GM23338 (cell line): ENCODE measurements at regions not wholly inside any gene's neighbourhood (a gene's known extent, or its start where the extent isn't known, plus 50 kb on each side); places are given as distances from the start of the nearest gene placed in this dataset.

ENCODE experiments used
- ATAC-seq: fragments of 200-7000 bp; cut with Tn5 transposase; 3 replicates; pipeline ENCODE4 v1.9.1; 2020
- DNase-seq: peaks from one replicate; pipeline ENCODE4 v3.0.0-alpha.2; 2015; ENCODE audit warnings: low spot score
- H2AFZ ChIP-seq: fragments of 200-600 bp; sonication (generic); 2 replicates; pipeline ENCODE4 v1.8.0; 2016; ENCODE audit warnings: antibody characterized with exemption, mild to moderate bottlenecking, moderate library complexity
- H3F3A ChIP-seq: fragments of 200-600 bp; sonication (generic); replicated peaks from 2 replicates; pipeline ENCODE4 v1.8.0; 2017; ENCODE audit warnings: antibody characterized with exemption, mixed run types, low read depth
- H3K27ac ChIP-seq: fragments of 200-600 bp; sonication (generic); 2 replicates; pipeline ENCODE4 v1.6.1; 2016; ENCODE audit warnings: low read depth
- H3K27me3 ChIP-seq: fragments of 200-600 bp; sonication (generic); 2 replicates; pipeline ENCODE4 v1.8.0; 2016; ENCODE audit warnings: mild to moderate bottlenecking, mixed run types, moderate library complexity; ENCODE audit not compliant: insufficient read depth
- H3K36me3 ChIP-seq: fragments of 200-600 bp; sonication (generic); 2 replicates; pipeline ENCODE4 v1.8.0; 2016; ENCODE audit warnings: mild to moderate bottlenecking; ENCODE audit not compliant: insufficient read depth
- H3K4me1 ChIP-seq: fragments of 200-600 bp; sonication (generic); 2 replicates; pipeline ENCODE4 v1.8.0; 2016; ENCODE audit warnings: mild to moderate bottlenecking, moderate library complexity; ENCODE audit not compliant: insufficient read depth
- H3K4me2 ChIP-seq: fragments of 200-600 bp; sonication (generic); 2 replicates; pipeline ENCODE4 v1.7.1; 2017; ENCODE audit warnings: mixed run types
- H3K4me3 ChIP-seq: fragments of 200-600 bp; sonication (generic); 2 replicates; pipeline ENCODE4 v1.6.1; 2016; ENCODE audit warnings: mixed run types
- H3K79me2 ChIP-seq: fragments of 200-600 bp; sonication (generic); replicated peaks from 2 replicates; pipeline ENCODE4 v1.8.0; 2017; ENCODE audit warnings: mild to moderate bottlenecking; ENCODE audit not compliant: insufficient read depth
- H3K9me2 ChIP-seq: fragments of 200-600 bp; sonication (generic); 2 replicates; pipeline ENCODE4 v1.8.0; 2017; ENCODE audit not compliant: insufficient read depth
- H4K20me1 ChIP-seq: fragments of 200-600 bp; sonication (generic); replicated peaks from 2 replicates; pipeline ENCODE4 v1.8.0; 2017; ENCODE audit warnings: mild to moderate bottlenecking; ENCODE audit not compliant: insufficient read depth
- H3K27ac Mint-ChIP-seq: 2 replicates; pipeline ENCODE4 v1.8.0; 2020; ENCODE audit warnings: inconsistent platforms, mild to moderate bottlenecking, moderate library complexity, mixed read lengths
- H3K27me3 Mint-ChIP-seq: 3 replicates; pipeline ENCODE4 v1.8.0; 2022; ENCODE audit warnings: low read depth, mild to moderate bottlenecking, moderate library complexity, mixed read lengths, inconsistent platforms; ENCODE audit not compliant: insufficient read depth, poor library complexity
- H3K36me3 Mint-ChIP-seq: 3 replicates; pipeline ENCODE4 v1.8.0; 2021; ENCODE audit warnings: low read depth, mild to moderate bottlenecking, inconsistent platforms, moderate library complexity, mixed read lengths
- H3K4me1 Mint-ChIP-seq: 3 replicates; pipeline ENCODE4 v1.8.0; 2020; ENCODE audit warnings: mild to moderate bottlenecking, inconsistent platforms, mixed read lengths
- H3K4me3 Mint-ChIP-seq: 3 replicates; pipeline ENCODE4 v1.8.0; 2021; ENCODE audit warnings: moderate library complexity, mild to moderate bottlenecking, inconsistent platforms, mixed read lengths
- H3K9me3 Mint-ChIP-seq: 3 replicates; pipeline ENCODE4 v1.8.0; 2020; ENCODE audit warnings: moderate library complexity, mild to moderate bottlenecking, inconsistent platforms, mixed read lengths
- CREB1 ChIP-seq: fragments of 250-450 bp; sonication (Bioruptor Pico); IDR thresholded peaks from 2 replicates; pipeline ENCODE4 v1.5.0; 2020; ENCODE audit warnings: low read depth, mild to moderate bottlenecking, moderate library complexity
- CTCF ChIP-seq, 2 experiments: fragments of 200-600 bp in 1 of 2; sonication (generic) in 1 of 2; conservative IDR thresholded peaks; 2 replicates each; pipeline versions ENCODE4 v1.5.1 to v1.6.1; 2016 to 2017; ENCODE audit warnings: antibody characterized with exemption in 2 of 2, low read depth in 2 of 2, mild to moderate bottlenecking in 2 of 2, moderate library complexity in 1 of 2
- JUNB ChIP-seq: IDR thresholded peaks from one replicate; pipeline ENCODE4 v1.6.1; 2016; ENCODE audit warnings: antibody characterized with exemption; ENCODE audit not compliant: unreplicated experiment
- STAT1 ChIP-seq: IDR thresholded peaks from one replicate; pipeline ENCODE4 v1.6.1; 2016; ENCODE audit warnings: antibody characterized with exemption; ENCODE audit not compliant: unreplicated experiment
- ZNF114 ChIP-seq: fragments of 250-450 bp; sonication (Bioruptor Pico); IDR thresholded peaks from 2 replicates; pipeline ENCODE4 v1.5.0; 2020; ENCODE audit warnings: mild to moderate bottlenecking, moderate library complexity
- ZNF331 ChIP-seq: fragments of 250-450 bp; sonication (Bioruptor Pico); IDR thresholded peaks from 2 replicates; pipeline ENCODE4 v1.5.0; 2020; ENCODE audit warnings: low read depth, mild to moderate bottlenecking, moderate library complexity
- ZNF462 ChIP-seq: fragments of 250-450 bp; sonication (Bioruptor Pico); IDR thresholded peaks from 2 replicates; pipeline ENCODE4 v1.5.0; 2020; ENCODE audit warnings: mild to moderate bottlenecking, moderate library complexity

- no peak for TF ChIP-seq ZNF462 (CRISPR knock-in tag)
- TF ChIP-seq STAT1 = no peak
Measured at GRCh38 chr12:68445824-68446223, 113.7 kb upstream of the MDM1 start (continued).

- H3F3A ChIP-seq = no peaks in the 10 kb centered on the region
- peak overlapping the region; percentile 49; the same call in 1 of the 2 replicates for H3K27ac Mint-ChIP-seq
Measured at GRCh38 chr12:68446384-68446783, 114.2 kb upstream of the MDM1 start.

More at GRCh38 chr12:68446384-68446783, 114.2 kb upstream of the MDM1 start:
- no peak for TF ChIP-seq CREB1 (CRISPR knock-in tag)
- TF ChIP-seq CTCF (conservative IDR thresholded peaks at IDR 0.05; ENCODE audit: low read depth in 2 of 2) = no peak
- TF ChIP-seq JUNB = no peak
- no peak for TF ChIP-seq ZNF331 (CRISPR knock-in tag)
- TF ChIP-seq ZNF114 (CRISPR knock-in tag) = no peak
- Histone ChIP-seq H2AFZ (no peak overlapping the region; the same call in 1 of the 2 replicates), H3K27me3 (no peaks in the 10 kb centered on the region), H3K36me3 (peaks cover 4% of the 10 kb centered on the region), H3K4me2 (peak overlapping the region; percentile 62), H3K27ac (peak overlapping the region; percentile 48), H3K4me3 (peak overlapping the region; percentile 28; the same call in 1 of the 2 replicates), H3K79me2 (no peaks in the 10 kb centered on the region), H3K9me2 (no peaks in the 10 kb centered on the region), H3K4me1 (peaks cover 33% of the 10 kb centered on the region), H4K20me1 (no peaks in the 10 kb centered on the region)
- Mint-ChIP-seq H3K27me3 (peaks cover 2% of the 10 kb centered on the region), H3K36me3 (peaks cover 29% of the 10 kb centered on the region), H3K4me3 (no peak overlapping the region), H3K4me1 (peaks cover 40% of the 10 kb centered on the region), H3K9me3 (peaks cover 30% of the 10 kb centered on the region)
- DNase-seq (peak; percentile 21), ATAC-seq (peak; percentile 75)
